ENCODE measurements at regions not wholly inside any gene's neighbourhood (a gene's known extent, or its start where the extent isn't known, plus 50 kb on each side); places are given as distances from the start of the nearest gene placed in this dataset.

DNA sequence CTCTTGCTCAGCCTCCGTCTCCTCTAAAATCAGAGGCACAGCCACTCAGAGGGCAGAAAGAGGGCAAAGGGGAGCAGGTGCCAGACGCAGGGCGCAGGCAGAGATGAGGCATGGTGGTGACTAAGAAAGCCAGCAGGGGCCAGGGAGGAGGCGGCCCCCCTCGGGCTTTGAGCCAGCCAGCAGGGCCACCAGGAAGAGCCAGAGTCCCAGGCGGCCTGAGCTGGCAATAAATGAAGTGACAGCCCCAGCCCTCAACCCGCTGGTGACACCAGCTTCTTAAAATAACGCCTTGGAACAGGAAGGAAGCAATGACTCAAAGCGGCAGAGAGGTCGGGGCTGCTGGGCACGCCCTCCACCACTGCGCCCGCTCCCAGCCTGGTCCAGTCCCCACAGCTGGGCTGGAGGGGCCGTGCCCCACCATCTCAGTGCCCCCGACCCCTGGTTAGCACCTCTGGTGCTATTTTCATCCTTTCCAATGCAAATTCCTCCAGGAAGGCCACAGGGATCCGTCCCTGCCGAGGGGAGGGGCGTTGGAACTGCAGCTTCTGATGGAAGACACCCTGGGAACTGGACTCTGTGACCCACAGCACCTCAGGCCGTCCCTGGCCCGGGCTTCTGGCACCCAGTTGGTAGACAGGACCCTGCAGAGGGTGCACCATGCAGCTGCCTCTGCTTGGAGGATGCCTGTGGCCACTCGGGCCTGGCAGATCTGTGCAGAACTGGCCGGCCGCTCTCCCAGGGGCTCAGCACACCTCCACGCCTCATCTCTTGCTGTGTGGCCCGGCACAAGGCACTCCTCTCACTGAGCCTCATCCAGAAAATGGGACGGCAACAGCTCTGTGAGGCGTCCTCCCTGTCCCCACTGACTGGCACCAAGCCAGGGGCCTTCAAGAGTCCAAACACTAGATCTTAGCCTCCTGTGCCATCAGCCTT lies 113.7 kb downstream of the NCOR2 start:
- TF ChIP-seq POLR2A (IDR thresholded peaks at IDR 0.05; ENCODE audit: borderline replicate concordance, extremely low read depth, insufficient read depth, insufficient read length) (no peak), POLR2AphosphoS5 (IDR thresholded peaks at IDR 0.05; ENCODE audit: low read depth, low read length) (peak; percentile 76), JUND (IDR thresholded peaks at IDR 0.05) (peak; percentile 91), CTCF (IDR thresholded peaks at IDR 0.05 in 2 of 3, conservative IDR thresholded peaks at IDR 0.05 in 1 of 3; ENCODE audit: borderline replicate concordance in 1 of 3, insufficient read depth in 1 of 3, low read depth in 2 of 3, low read length in 2 of 3) (no peak), YY1 (IDR thresholded peaks at IDR 0.05; ENCODE audit: extremely low read depth, insufficient replicate concordance, low read depth, low read length) (no peak), RAD21 (IDR thresholded peaks at IDR 0.05; ENCODE audit: low read depth) (peak; percentile 64), REST (IDR thresholded peaks at IDR 0.05; ENCODE audit: low read depth) (no peak), EZH2 (IDR thresholded peaks at IDR 0.05) (no peak)
